ENCODE measurements at regions not wholly inside any gene's neighbourhood (a gene's known extent, or its start where the extent isn't known, plus 50 kb on each side); places are given as distances from the start of the nearest gene placed in this dataset.

- no peaks in the 10 kb centered on the region for H4K20me1 ChIP-seq (ENCODE audit: insufficient read depth, low read length)
- TF ChIP-seq CTCF (IDR thresholded peaks at IDR 0.05; ENCODE audit: low read length) (no peak), EZH2 (IDR thresholded peaks at IDR 0.05; ENCODE audit: borderline replicate concordance, low read length) (no peak)
- H3K36me3 ChIP-seq (ENCODE audit: insufficient read depth, low read length), result no peaks in the 10 kb centered on the region
- no peak overlapping the region for H2AFZ ChIP-seq (ENCODE audit: low read length)
- no peak overlapping the region for H3K4me3 ChIP-seq (ENCODE audit: low read depth, low read length, poor library complexity, severe bottlenecking)
- no peak overlapping the region for H3K9ac ChIP-seq (ENCODE audit: low read length)
- H3K9me3 ChIP-seq (ENCODE audit: low read length), result no peaks in the 10 kb centered on the region
- H3K79me2 ChIP-seq (ENCODE audit: insufficient read depth, low read length), result no peaks in the 10 kb centered on the region
- no peaks in the 10 kb centered on the region for H3F3A ChIP-seq (ENCODE audit: insufficient read depth, low read length)
- no peak overlapping the region for H3K27ac ChIP-seq (ENCODE audit: low read depth, low read length, poor library complexity, severe bottlenecking)
- H3K4me2 ChIP-seq (ENCODE audit: low read length), result no peak overlapping the region
- H3K27me3 ChIP-seq (ENCODE audit: insufficient read depth, low read length), result no peaks in the 10 kb centered on the region
- no peaks in the 10 kb centered on the region for H3K4me1 ChIP-seq (ENCODE audit: insufficient read depth, low read length, severe bottlenecking)
- H3K9me2 ChIP-seq (ENCODE audit: low read depth, low read length), result no peaks in the 10 kb centered on the region
Observed at GRCh38 chr12:67765776-67766766, 117.5 kb downstream of the DYRK2 start.

- Histone ChIP-seq H3K27ac (ENCODE audit: low read depth, low read length, poor library complexity, severe bottlenecking) (no peak overlapping the region), H3K4me1 (ENCODE audit: insufficient read depth, low read length, severe bottlenecking) (no peaks in the 10 kb centered on the region), H4K20me1 (ENCODE audit: insufficient read depth, low read length) (no peaks in the 10 kb centered on the region), H2AFZ (ENCODE audit: low read length) (no peak overlapping the region), H3F3A (ENCODE audit: insufficient read depth, low read length) (no peaks in the 10 kb centered on the region), H3K9me3 (ENCODE audit: low read length) (no peaks in the 10 kb centered on the region), H3K27me3 (ENCODE audit: insufficient read depth, low read length) (no peaks in the 10 kb centered on the region), H3K9ac (ENCODE audit: low read length) (no peak overlapping the region), H3K9me2 (ENCODE audit: low read depth, low read length) (no peaks in the 10 kb centered on the region), H3K4me3 (ENCODE audit: low read depth, low read length, poor library complexity, severe bottlenecking) (no peak overlapping the region), H3K79me2 (ENCODE audit: insufficient read depth, low read length) (no peaks in the 10 kb centered on the region), H3K4me2 (ENCODE audit: low read length) (no peak overlapping the region), H3K36me3 (ENCODE audit: insufficient read depth, low read length) (no peaks in the 10 kb centered on the region)
- no peak for TF ChIP-seq CTCF (IDR thresholded peaks at IDR 0.05; ENCODE audit: low read length)
- no peak for TF ChIP-seq EZH2 (IDR thresholded peaks at IDR 0.05; ENCODE audit: borderline replicate concordance, low read length)
Observed at GRCh38 chr12:67772267-67773169, 124.0 kb downstream of the DYRK2 start.

GRCh38 chr12:67773896-67774295 lies 125.4 kb downstream of the DYRK2 start:
- no peak overlapping the region for H3K27ac ChIP-seq (ENCODE audit: low read depth, low read length, poor library complexity, severe bottlenecking)

More at GRCh38 chr12:67773896-67774295, 125.4 kb downstream of the DYRK2 start:
- Histone ChIP-seq H3F3A (ENCODE audit: insufficient read depth, low read length) (no peaks in the 10 kb centered on the region), H4K20me1 (ENCODE audit: insufficient read depth, low read length) (no peaks in the 10 kb centered on the region), H3K36me3 (ENCODE audit: insufficient read depth, low read length) (no peaks in the 10 kb centered on the region), H3K27me3 (ENCODE audit: insufficient read depth, low read length) (no peaks in the 10 kb centered on the region), H3K9me3 (ENCODE audit: low read length) (no peaks in the 10 kb centered on the region), H3K9ac (ENCODE audit: low read length) (no peak overlapping the region), H3K4me2 (ENCODE audit: low read length) (no peak overlapping the region), H3K4me1 (ENCODE audit: insufficient read depth, low read length, severe bottlenecking) (no peaks in the 10 kb centered on the region), H3K9me2 (ENCODE audit: low read depth, low read length) (no peaks in the 10 kb centered on the region), H2AFZ (ENCODE audit: low read length) (no peak overlapping the region), H3K79me2 (ENCODE audit: insufficient read depth, low read length) (no peaks in the 10 kb centered on the region), H3K4me3 (ENCODE audit: low read depth, low read length, poor library complexity, severe bottlenecking) (no peak overlapping the region)
- TF ChIP-seq CTCF (IDR thresholded peaks at IDR 0.05; ENCODE audit: low read length), result no peak
- no peak for TF ChIP-seq EZH2 (IDR thresholded peaks at IDR 0.05; ENCODE audit: borderline replicate concordance, low read length)

All from OCI-LY1 (cell line).